GM12878 (cell line): ENCODE measurements at regions not wholly inside any gene's neighbourhood (a gene's known extent, or its start where the extent isn't known, plus 50 kb on each side); places are given as distances from the start of the nearest gene placed in this dataset.
"Not testable (repeated sequence)": the region's sequence is repeated elsewhere in the genome, so short reads cannot be mapped to it uniquely, and the experiment has no call there.

Source experiments
- ATAC-seq: fragments of 200-7000 bp; cut with Tn5 transposase; 3 replicates; pipeline ENCODE4 v1.9.1; 2020; ENCODE audit warnings: mild to moderate bottlenecking, moderate library complexity
- BruUV-seq: library from RNA; stranded (reverse); fragments of 400-500 nt; replicated peaks from 2 replicates; lab custom pipeline; 2021; lab: Mats Ljungman, UMichigan
- CTCF ChIA-PET: fragments of 300-600 bp; sonication (Branson Sonifier 250); formaldehyde crosslinking; extraction: SDS; loops from one replicate; lab custom pipeline; 2021; ENCODE audit warnings: inconsistent platforms; lab: Yijun Ruan, JAX
- POLR2A ChIA-PET: fragments of 350-600 bp; formaldehyde crosslinking; extraction: SDS; loops from one replicate; lab custom pipeline; 2021; ENCODE audit warnings: inconsistent platforms; lab: Charles Lee
- RAD21 ChIA-PET: fragments of 300-600 bp; sonication (Branson Sonifier 250); formaldehyde crosslinking; loops from one replicate; lab custom pipeline; 2023; ENCODE audit warnings: antibody characterized with exemption; ENCODE audit not compliant: unreplicated experiment; lab: Charles Lee
- SMC1A ChIA-PET: fragments of 300-600 bp; sonication (Branson Sonifier 250); formaldehyde crosslinking; loops from one replicate; lab custom pipeline; 2023; ENCODE audit not compliant: unreplicated experiment, uncharacterized antibody; lab: Charles Lee
- DNase-seq: peaks from one replicate; pipeline ENCODE4 v3.0.0-alpha.2; 2011; ENCODE audit warnings: low read depth, low spot score
- FAIRE-seq: peaks from 3 replicates; lab custom pipeline; 2011; peaks lifted over from hg19 to GRCh38; lab: Jason Lieb, UNC
- H2AFZ ChIP-seq: 2 replicates; pipeline ENCODE4 v1.6.0; 2011; ENCODE audit warnings: low read depth, low read length, control low read depth; ENCODE audit not compliant: control insufficient read depth
- H3K27ac ChIP-seq: 2 replicates; pipeline ENCODE4 v1.5.1; 2011; ENCODE audit warnings: control low read depth; ENCODE audit not compliant: control insufficient read depth, insufficient read depth
- H3K27me3 ChIP-seq, 2 experiments: replicated peaks in 1 of 2; 2 replicates each; pipeline versions ENCODE4 v1.6.0 to v1.6.1; 2011; ENCODE audit warnings: low read length in 1 of 2; ENCODE audit not compliant: control insufficient read depth in 2 of 2, insufficient read depth in 2 of 2
- H3K36me3 ChIP-seq, 2 experiments: 2 replicates each; pipeline ENCODE4 v1.5.1; 2011; ENCODE audit warnings: low read length in 1 of 2; ENCODE audit not compliant: control insufficient read depth in 2 of 2, insufficient read depth in 2 of 2
- H3K4me1 ChIP-seq: 2 replicates; pipeline ENCODE4 v1.6.1; 2011; ENCODE audit warnings: mild to moderate bottlenecking, low read length, moderate library complexity, mixed read lengths; ENCODE audit not compliant: control insufficient read depth, insufficient read depth
- H3K4me2 ChIP-seq: 2 replicates; pipeline ENCODE4 v1.6.0; 2011; ENCODE audit warnings: control low read depth; ENCODE audit not compliant: control insufficient read depth, insufficient read depth
- H3K4me3 ChIP-seq: fragments of 200-600 bp; sonication (generic); 2 replicates; pipeline ENCODE4 v1.5.1; 2016
- H3K79me2 ChIP-seq: 2 replicates; pipeline ENCODE4 v1.6.0; 2011; ENCODE audit warnings: low read length; ENCODE audit not compliant: control insufficient read depth, insufficient read depth
- H3K9ac ChIP-seq: 2 replicates; pipeline ENCODE4 v1.8.0; 2011; ENCODE audit warnings: low read length, control low read depth, mixed read lengths; ENCODE audit not compliant: control insufficient read depth, insufficient read depth
- H3K9me3 ChIP-seq: replicated peaks from 3 replicates; pipeline ENCODE4 v1.5.1; 2011; ENCODE audit warnings: mild to moderate bottlenecking, low read length; ENCODE audit not compliant: control insufficient read depth, insufficient read depth
- H4K20me1 ChIP-seq: 2 replicates; pipeline ENCODE4 v1.6.0; 2011; ENCODE audit not compliant: control insufficient read depth, insufficient read depth
- DPF2 ChIP-seq: fragments of 450-650 bp; IDR thresholded peaks from 2 replicates; pipeline ENCODE4 v1.6.1; 2017; ENCODE audit warnings: mild to moderate bottlenecking
- LARP7 ChIP-seq: fragments of 450-650 bp; IDR thresholded peaks from 2 replicates; pipeline ENCODE4 v1.6.1; 2017; ENCODE audit warnings: mild to moderate bottlenecking
- MTA2 ChIP-seq: fragments of 450-650 bp; IDR thresholded peaks from 2 replicates; pipeline ENCODE4 v1.6.1; 2016; ENCODE audit warnings: low read depth, mild to moderate bottlenecking, moderate library complexity
- NBN ChIP-seq: fragments of 450-650 bp; IDR thresholded peaks from 2 replicates; pipeline ENCODE4 v1.6.1; 2016
- POLR2AphosphoS5 ChIP-seq: IDR thresholded peaks from 2 replicates; pipeline ENCODE4 v1.6.1; 2011; ENCODE audit warnings: mild to moderate bottlenecking, low read length, inconsistent platforms
- SIX5 ChIP-seq: IDR thresholded peaks from 2 replicates; pipeline ENCODE4 v1.6.1; 2011; ENCODE audit warnings: mild to moderate bottlenecking, low read depth, low read length, moderate library complexity; ENCODE audit not compliant: severe bottlenecking
- ZZZ3 ChIP-seq: IDR thresholded peaks from 2 replicates; pipeline ENCODE4 v1.6.1; 2011; ENCODE audit warnings: low read depth; ENCODE audit not compliant: control insufficient read depth, insufficient read length
- WGBS: methylation state at CpG from one replicate; pipeline ENCODE4 v1.1.6; 2016; ENCODE audit warnings: low lambda C conversion rate; ENCODE audit not compliant: insufficient replicate concordance, insufficient coverage; ENCODE audit errors: missing lambda C conversion rate; 5-methylcytosine and 5-hydroxymethylcytosine counted together
- in situ Hi-C: fragments of 300-500 bp; cut with MboI; formaldehyde crosslinking; loops from 9 replicates; pipeline ENCODE4 v1.14.3; 2018; ENCODE audit warnings: mixed read lengths
- intact Hi-C: fragments of 100-400 bp; cut with micrococcal nuclease; formaldehyde crosslinking; loops from one replicate; pipeline ENCODE4 v1.14.2; 2022; ENCODE audit not compliant: unreplicated experiment
- TF ChIP-seq, protein P1 (sequence below): fragments of 450-650 bp; conservative IDR thresholded peaks from 2 replicates; pipeline ENCODE4 v1.6.1; 2017; ENCODE audit warnings: mild to moderate bottlenecking, moderate library complexity
- TF ChIP-seq, protein P2 (sequence below): IDR thresholded peaks from 2 replicates; pipeline ENCODE4 v1.6.1; 2012; ENCODE audit warnings: improper control_type of control experiment, low read depth, low read length; ENCODE audit not compliant: insufficient replicate concordance
- TF ChIP-seq, protein P3 (sequence below): fragments of 450-650 bp; IDR thresholded peaks from 2 replicates; pipeline ENCODE4 v1.6.1; 2018; ENCODE audit warnings: borderline replicate concordance, mild to moderate bottlenecking; ENCODE audit not compliant: partially characterized antibody

DNA sequence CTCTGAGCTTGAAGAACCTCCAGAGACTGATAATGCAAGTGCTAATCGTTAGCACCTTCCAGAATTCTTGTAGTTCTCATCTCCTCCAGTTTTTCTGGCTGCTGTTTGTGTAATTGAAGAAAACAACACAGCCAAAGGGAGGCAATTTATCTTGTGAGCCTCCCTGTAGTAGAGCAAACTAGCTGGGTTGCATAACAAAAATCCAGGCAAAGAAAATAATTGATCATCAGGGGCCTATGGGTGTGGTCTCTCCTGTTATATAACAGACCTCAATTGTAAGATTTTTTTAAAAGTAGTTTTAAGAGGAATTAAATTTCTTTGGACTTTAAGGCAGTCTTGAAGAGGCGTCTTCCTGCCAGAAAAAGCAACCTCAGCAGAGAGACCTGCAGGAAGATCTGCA is 817.0 kb downstream of the CENPC start (continued):
- TF ChIP-seq, protein P1, sequence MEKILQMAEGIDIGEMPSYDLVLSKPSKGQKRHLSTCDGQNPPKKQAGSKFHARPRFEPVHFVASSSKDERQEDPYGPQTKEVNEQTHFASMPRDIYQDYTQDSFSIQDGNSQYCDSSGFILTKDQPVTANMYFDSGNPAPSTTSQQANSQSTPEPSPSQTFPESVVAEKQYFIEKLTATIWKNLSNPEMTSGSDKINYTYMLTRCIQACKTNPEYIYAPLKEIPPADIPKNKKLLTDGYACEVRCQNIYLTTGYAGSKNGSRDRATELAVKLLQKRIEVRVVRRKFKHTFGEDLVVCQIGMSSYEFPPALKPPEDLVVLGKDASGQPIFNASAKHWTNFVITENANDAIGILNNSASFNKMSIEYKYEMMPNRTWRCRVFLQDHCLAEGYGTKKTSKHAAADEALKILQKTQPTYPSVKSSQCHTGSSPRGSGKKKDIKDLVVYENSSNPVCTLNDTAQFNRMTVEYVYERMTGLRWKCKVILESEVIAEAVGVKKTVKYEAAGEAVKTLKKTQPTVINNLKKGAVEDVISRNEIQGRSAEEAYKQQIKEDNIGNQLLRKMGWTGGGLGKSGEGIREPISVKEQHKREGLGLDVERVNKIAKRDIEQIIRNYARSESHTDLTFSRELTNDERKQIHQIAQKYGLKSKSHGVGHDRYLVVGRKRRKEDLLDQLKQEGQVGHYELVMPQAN: no peak
- TF ChIP-seq POLR2AphosphoS5 (no peak), LARP7 (no peak), NBN (no peak), SIX5 (no peak), MTA2 (no peak), DPF2 (no peak), ZZZ3 (no peak)
- TF ChIP-seq, protein P2, sequence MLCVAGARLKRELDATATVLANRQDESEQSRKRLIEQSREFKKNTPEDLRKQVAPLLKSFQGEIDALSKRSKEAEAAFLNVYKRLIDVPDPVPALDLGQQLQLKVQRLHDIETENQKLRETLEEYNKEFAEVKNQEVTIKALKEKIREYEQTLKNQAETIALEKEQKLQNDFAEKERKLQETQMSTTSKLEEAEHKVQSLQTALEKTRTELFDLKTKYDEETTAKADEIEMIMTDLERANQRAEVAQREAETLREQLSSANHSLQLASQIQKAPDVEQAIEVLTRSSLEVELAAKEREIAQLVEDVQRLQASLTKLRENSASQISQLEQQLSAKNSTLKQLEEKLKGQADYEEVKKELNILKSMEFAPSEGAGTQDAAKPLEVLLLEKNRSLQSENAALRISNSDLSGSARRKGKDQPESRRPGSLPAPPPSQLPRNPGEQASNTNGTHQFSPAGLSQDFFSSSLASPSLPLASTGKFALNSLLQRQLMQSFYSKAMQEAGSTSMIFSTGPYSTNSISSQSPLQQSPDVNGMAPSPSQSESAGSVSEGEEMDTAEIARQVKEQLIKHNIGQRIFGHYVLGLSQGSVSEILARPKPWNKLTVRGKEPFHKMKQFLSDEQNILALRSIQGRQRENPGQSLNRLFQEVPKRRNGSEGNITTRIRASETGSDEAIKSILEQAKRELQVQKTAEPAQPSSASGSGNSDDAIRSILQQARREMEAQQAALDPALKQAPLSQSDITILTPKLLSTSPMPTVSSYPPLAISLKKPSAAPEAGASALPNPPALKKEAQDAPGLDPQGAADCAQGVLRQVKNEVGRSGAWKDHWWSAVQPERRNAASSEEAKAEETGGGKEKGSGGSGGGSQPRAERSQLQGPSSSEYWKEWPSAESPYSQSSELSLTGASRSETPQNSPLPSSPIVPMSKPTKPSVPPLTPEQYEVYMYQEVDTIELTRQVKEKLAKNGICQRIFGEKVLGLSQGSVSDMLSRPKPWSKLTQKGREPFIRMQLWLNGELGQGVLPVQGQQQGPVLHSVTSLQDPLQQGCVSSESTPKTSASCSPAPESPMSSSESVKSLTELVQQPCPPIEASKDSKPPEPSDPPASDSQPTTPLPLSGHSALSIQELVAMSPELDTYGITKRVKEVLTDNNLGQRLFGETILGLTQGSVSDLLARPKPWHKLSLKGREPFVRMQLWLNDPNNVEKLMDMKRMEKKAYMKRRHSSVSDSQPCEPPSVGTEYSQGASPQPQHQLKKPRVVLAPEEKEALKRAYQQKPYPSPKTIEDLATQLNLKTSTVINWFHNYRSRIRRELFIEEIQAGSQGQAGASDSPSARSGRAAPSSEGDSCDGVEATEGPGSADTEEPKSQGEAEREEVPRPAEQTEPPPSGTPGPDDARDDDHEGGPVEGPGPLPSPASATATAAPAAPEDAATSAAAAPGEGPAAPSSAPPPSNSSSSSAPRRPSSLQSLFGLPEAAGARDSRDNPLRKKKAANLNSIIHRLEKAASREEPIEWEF: no peak
- TF ChIP-seq, protein P3, sequence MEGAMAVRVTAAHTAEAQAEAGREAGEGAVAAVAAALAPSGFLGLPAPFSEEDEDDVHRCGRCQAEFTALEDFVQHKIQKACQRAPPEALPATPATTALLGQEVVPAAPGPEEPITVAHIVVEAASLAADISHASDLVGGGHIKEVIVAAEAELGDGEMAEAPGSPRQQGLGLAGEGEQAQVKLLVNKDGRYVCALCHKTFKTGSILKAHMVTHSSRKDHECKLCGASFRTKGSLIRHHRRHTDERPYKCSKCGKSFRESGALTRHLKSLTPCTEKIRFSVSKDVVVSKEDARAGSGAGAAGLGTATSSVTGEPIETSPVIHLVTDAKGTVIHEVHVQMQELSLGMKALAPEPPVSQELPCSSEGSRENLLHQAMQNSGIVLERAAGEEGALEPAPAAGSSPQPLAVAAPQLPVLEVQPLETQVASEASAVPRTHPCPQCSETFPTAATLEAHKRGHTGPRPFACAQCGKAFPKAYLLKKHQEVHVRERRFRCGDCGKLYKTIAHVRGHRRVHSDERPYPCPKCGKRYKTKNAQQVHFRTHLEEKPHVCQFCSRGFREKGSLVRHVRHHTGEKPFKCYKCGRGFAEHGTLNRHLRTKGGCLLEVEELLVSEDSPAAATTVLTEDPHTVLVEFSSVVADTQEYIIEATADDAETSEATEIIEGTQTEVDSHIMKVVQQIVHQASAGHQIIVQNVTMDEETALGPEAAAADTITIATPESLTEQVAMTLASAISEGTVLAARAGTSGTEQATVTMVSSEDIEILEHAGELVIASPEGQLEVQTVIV: no peak

DNA sequence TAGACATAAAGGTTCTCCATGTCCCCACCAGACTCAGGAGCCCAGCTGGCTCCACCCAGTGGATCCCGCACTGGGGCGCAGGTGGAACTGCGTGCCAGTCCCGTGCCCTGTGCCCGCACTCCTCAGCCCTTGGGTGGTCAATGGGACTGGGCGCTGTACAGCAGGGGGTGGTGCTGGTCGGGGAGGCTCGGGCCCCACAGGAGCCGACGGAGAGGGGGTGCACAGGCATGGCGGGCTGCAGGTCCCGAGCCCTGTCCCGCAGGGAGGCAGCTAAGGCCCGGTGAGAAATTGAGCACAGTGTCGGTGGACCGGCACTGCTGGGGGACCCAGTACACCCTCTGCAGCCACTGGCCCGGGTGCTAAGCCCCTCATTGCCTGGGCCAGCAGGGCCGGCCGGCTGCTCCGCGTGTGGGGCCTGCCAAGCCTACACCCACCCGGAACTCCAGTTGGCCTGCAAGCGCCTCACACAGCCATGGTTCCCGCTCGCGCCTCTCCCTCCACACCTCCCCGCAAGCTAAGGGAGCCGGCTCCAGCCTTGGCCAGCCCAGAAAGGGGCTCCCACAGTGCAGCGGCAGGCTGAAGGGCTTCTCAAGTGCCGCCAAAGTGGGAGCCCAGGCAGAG is 832.9 kb downstream of the CENPC start:
- ATAC-seq, H3K9me3 ChIP-seq, H3K79me2 ChIP-seq, POLR2A ChIA-PET, H3K4me2 ChIP-seq, H4K20me1 ChIP-seq, in situ Hi-C loops, BruUV-seq, H3K4me3 ChIP-seq, FAIRE-seq, SMC1A ChIA-PET, RAD21 ChIA-PET, H3K36me3 ChIP-seq, H3K4me1 ChIP-seq, H3K27ac ChIP-seq, intact Hi-C loops, DNase-seq, H2AFZ ChIP-seq, H3K9ac ChIP-seq, CTCF ChIA-PET, H3K27me3 ChIP-seq: not testable (repeated sequence)
- 53% methylated on average over 27 of the region's 30 CpGs for WGBS
